Fibroblast of gingiva (primary cell): ENCODE measurements at regions not wholly inside any gene's neighbourhood (a gene's known extent, or its start where the extent isn't known, plus 50 kb on each side); places are given as distances from the start of the nearest gene placed in this dataset.
"Not testable (repeated sequence)": the region's sequence is repeated elsewhere in the genome, so short reads cannot be mapped to it uniquely, and the experiment has no call there.

ENCODE experiments used
- DNase-seq: peaks from one replicate; pipeline ENCODE4 v3.0.0-alpha.2; 2011; ENCODE audit warnings: low read depth

- DNase-seq: no peak
Measured at GRCh38 chr2:66030553-66030952, 404.4 kb upstream of the MEIS1 start.

DNA sequence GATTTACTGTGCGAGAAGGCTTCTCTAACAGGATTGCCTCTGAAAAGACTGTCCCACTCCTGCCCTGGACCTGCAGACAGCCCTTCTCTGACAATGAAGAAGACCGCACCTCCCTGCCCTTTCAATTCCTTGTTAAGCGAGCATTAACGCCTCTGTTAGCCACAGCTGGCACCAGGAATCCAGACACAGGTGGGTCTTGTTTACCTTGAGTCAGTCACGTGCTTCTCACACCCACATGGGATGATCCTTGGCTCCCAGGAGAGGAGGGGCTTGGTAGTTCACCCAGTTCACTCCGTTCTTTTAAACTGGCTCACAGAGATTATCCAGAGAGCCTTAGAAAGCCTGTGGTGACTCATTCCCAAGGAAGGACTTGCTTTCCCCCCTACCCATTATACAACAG, 410.5 kb upstream of the MEIS1 start:
- DNase-seq: no peak

- no peak for DNase-seq
Measured at GRCh38 chr2:66021296-66021695, 413.6 kb upstream of the MEIS1 start.

DNA sequence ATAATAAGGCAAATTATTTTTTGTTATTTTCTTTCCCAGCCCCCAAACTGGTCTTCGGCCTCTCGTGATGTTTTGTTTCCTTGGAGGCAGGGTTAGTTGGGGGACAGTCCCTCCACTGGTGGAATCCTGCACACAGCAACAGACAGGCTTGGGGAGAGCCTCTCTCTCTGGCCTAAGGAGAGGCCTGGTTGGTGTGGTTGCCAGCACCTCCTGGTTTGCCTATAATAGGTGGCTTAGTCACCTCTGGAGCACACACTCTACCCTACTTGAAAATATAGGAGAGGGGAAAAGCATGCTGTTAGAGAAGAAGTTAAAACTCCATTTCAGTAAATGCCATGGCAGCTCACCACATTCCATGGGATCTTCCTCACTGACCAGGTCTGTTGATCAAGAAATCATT, 417.2 kb upstream of the MEIS1 start:
- no peak for DNase-seq

DNA sequence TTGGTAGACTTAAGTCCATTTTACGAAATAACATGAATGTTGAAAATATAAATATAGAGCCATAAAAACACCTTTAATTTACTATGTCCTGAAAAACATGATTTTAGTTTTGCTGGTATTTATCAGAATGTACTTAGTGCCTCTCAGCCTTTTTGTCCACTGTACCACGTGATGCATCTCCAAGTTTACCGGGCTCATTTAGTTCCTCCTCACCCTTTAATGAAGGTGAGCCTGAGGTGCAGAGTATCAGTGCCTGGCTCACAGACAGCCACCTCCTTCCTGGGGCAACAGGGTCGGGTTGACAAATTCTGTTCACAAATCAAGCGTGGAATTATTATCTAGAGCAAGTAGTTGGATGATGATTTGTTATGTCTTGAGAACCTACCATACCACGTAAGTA, 420.5 kb upstream of the MEIS1 start:
- DNase-seq: no peak

- no peak for DNase-seq
Measured at GRCh38 chr2:66013456-66013855, 421.5 kb upstream of the MEIS1 start.

DNA sequence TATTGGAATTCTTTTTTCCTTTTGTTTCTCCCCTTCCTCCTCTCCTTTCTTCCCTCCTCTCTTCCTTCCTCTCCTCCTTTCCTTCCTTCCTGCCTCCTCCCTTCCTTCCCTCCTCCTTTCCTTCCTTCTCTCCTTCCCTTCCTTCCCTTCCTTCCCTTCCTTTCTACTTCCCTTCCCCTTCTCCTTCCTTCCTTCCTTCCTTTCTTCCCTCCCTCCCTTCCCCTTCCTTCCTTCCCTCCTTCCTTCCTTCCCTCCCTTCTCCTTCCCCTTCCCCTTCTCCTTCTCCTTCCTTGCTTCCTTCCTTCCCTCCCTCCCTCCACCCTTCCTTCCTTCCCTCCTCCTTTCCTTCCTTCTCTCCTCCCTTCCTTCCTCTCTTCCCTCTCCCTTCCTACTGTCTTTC, 431.0 kb upstream of the MEIS1 start:
- DNase-seq: no peak

DNA sequence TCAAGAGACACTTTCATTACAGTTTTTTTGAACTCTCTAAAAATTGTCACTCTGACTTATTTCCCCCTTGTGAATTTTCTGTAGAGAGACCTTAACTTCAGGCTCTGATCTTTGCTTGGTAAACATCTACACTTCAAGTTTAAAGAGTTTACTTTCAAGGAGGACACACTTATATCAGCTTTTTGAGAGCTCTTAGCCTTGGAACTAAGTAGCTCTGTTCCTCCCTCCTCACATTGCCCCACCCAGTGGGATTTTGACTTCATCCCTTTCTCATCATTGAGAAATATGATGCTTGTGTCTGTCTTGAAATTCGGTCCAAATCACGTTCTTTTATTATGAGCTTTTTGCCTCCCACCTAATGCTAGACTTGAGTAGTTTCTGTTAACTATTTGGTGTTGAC, 433.4 kb upstream of the MEIS1 start:
- DNase-seq: no peak

GRCh38 chr2:66000901-66001300, 434.0 kb upstream of the MEIS1 start:
- no peak for DNase-seq

DNA sequence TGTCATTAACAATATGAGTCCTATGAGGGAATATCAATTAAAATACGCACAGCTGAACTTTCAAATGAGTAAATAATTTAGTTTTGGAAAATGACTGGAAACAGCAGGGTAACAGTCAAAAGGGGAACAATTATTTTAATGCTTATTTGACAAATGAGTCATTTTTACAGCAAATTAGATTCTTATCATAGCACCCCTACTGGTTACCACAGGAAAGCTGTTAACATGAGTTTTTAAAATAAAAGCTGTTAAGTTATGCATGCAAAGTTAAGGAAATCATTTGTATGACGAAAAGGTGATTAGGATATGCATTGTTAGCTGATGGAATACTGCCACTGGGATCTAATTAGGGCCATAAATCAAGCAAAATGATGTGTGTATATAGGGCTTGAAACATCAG, 435.1 kb upstream of the MEIS1 start:
- DNase-seq: no peak

DNA sequence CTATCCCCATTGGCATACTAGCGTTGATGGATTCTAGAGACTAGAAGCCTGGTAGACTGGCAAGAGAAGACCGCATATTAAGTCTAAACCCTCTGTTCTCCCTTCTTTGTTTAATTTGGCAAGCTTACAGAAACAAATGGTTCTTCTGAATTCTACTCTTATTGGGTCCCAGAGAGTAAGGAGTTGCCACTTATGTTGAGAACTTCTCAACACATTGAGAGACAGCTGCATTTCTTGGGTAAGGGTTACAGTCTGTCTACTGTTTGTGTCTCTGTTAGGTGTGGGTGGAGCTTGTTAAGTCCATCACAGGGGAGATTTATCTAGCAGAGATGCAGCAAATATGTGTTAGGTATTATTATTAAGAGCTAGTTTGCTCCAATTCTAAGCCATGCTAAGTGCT, 435.8 kb upstream of the MEIS1 start:
- DNase-seq: no peak

DNA sequence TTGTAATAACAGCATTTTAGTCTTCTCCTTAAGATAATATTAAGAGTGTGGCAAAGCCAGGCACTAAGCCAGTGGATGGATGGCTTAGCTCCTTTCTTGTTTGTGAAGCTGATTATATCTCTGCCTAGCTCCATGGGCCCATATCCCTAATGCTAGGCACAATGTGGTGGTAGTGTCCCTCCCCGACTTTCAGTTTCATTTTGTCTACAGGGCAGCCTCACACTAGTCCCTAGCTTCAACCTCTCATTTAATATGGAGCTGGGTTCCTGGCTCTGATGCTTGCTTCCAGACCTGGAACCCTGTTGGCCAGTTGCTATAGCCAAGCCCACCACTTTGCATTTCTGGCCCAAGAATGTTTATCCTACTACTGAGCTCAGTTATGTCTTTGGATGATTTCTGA, 437.0 kb upstream of the MEIS1 start:
- DNase-seq: no peak

- DNase-seq: no peak
Measured at GRCh38 chr2:65992198-65992554, 442.7 kb upstream of the MEIS1 start.

DNA sequence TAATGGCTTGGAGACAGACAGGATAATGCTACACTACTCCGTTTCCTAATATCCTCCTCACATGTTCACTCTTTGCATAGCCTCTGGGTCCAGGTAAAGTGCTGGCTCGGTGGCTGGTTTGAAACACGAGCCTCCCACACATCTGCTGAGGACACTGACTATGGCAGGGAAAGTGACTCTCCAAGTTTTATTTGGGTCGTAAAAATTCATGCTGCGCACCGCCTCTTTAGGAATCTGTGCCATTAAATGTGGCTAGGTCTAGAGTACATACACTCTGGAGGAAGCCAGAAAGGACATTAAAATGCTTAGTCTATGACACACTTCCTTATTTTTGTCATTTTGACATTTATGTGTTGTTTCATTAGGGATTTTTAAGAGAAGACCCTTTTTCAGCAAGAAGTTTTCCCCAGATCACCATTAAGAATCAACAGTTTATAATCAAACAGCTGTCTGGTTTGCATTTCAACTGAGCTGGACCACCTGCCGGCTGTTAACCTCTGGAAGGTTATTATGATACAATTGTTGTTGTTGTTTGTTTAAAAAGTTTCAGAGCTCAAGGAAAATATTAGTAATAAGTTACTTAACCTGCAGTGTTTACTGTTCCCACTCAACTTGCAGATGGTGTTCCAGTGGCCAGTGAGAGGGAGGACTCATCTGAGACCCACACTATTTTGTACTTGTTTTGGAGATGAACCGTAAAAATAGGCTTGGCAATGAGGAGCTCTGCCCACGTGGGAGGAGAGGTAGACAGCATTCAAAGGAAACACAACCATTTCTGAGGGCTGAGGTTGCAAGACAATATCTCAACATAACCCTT, 443.3 kb upstream of the MEIS1 start:
- DNase-seq: no peak

DNA sequence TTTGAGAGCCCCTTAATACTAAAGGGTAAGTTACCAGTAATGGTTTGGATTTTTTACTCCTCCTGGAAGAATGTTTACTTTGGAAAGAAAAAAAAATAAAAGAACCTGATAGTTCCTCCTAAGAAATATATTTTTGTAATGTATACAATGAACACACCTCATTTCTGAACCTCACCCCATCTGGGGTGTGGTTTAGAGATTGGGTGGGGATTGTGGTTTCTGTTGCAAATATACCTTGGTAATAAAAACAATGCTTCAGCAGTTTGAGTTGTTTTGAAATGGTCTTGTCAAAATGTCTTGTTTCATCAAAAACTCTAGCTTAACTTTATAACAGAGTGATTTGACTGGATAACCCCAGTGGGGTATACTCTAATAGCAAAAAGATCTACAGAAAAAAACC, 448.9 kb upstream of the MEIS1 start:
- no peak for DNase-seq

GRCh38 chr2:65980531-65980930, 454.4 kb upstream of the MEIS1 start:
- DNase-seq: no peak

DNA sequence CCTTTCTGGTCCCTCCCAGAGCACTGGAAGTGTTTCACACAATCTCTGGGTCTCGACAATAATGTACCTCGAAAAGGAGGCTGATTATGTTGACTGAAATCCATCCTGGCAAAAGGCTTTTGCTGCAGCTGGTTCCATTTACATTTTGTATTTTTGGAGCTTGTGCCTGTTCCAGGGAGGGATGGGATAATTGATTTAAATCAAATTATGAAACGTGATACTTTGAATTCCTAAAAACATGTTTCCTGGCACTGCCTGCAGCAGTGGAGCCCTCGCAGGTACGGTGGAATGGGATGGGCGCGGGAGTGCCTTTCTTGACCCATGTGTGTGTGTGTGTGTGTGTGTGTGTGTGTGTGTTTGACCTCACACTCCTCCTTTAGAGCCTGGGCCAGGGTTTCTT, 455.5 kb upstream of the MEIS1 start:
- no peak for DNase-seq

GRCh38 chr2:65974067-65974723, 460.7 kb upstream of the MEIS1 start:
- no peak for DNase-seq

DNA sequence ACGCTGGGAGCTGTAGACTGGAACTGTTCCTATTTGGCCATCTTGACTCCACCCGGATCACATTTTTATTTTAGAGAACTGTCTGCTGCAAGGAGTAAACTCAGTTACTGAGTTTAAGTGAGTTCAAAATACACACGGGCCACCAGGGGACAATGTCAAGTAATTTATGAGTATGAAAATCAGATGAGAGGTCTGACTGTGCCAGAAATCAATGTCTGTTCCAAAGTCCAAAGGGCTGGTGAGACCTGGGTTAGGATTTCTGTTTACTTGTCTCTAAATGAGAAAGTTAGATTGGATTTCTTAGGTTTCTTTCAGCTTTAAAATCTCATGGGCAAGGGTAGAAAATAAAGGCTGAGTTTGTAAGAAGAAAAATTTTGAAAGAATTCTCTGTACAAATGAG, 465.8 kb upstream of the MEIS1 start:
- DNase-seq: no peak

DNA sequence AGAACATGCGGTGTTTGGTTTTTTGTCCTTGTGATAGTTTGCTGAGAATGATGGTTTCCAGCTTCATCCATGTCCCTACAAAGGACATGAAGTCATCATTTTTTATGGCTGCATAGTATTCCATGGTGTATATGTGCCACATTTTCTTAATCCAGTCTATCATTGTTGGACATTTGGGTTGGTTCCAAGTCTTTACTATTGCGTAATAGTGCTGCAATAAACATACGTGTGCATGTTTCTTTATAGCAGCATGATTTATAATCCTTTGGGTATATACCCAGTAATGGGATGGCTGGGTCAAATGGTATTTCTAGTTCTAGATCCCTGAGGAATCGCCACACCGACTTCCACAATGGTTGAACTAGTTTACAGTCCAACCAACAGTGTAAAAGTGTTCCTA, 471.6 kb upstream of the MEIS1 start:
- DNase-seq: not testable (repeated sequence)

DNA sequence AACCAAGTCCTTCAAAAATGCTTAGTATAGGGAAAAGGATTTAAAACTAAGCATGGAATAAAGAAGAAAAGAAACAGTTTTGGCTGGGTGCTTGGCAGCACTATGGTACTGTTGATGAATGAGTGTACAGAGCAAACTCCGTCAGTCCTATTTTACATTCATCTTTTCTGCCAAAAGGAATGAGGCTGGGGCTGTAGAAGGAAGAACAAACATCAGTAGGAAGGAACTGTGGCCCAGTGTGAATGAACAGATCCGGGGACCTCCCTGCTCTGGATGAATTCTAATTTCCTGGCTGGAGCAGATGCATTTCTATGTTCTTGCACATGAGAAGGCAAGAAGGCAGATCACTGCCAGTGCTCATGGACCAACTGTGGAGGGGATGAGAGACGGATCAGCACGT, 474.0 kb upstream of the MEIS1 start:
- no peak for DNase-seq

GRCh38 chr2:65957886-65958285, 477.0 kb upstream of the MEIS1 start:
- no peak for DNase-seq

DNA sequence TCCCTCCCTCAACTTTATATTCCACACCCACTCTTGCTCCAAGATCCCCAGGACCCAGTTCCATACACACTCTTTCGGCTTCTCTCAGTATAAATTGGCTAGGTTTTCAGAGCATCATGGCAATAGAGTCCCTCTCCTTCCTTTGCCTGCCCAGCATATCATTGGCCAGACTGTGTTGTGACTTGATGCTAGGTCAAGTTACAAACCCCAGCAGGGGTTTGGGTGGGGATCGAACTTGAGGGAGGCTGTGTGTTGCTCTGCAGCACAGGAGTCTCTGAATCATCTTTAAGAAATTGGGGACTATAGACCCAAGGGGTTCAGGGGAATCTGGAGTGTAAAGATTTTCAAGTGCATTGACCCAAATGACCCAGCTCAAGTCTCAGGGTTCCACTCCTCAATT, 477.5 kb upstream of the MEIS1 start:
- no peak for DNase-seq

- DNase-seq: no peak
Measured at GRCh38 chr2:65955259-65955658, 479.7 kb upstream of the MEIS1 start.
